IMR-90 (cell line): ENCODE measurements at regions not wholly inside any gene's neighbourhood (a gene's known extent, or its start where the extent isn't known, plus 50 kb on each side); places are given as distances from the start of the nearest gene placed in this dataset.

Experiments
- ATAC-seq: fragments of 200-7000 bp; cut with Tn5 transposase; 2 replicates; pipeline ENCODE4 v1.9.1; 2020; ENCODE audit warnings: low read depth, mild to moderate bottlenecking, moderate library complexity
- BruUV-seq: library from RNA; stranded (reverse); fragments of 400-500 nt; replicated peaks from 2 replicates; lab custom pipeline; 2021; lab: Mats Ljungman, UMichigan
- CTCF ChIA-PET: fragments of 300-600 bp; formaldehyde crosslinking; extraction: SDS; loops from one replicate; lab custom pipeline; 2021; ENCODE audit warnings: antibody characterized with exemption; lab: Yijun Ruan, JAX
- POLR2A ChIA-PET: fragments of 300-600 bp; sonication (Branson Sonifier 250); formaldehyde crosslinking; loops from one replicate; lab custom pipeline; 2022; ENCODE audit warnings: antibody characterized with exemption; ENCODE audit not compliant: unreplicated experiment; lab: Charles Lee
- DNase-seq: peaks from one replicate; pipeline ENCODE4 v3.0.0; 2013
- H2AFZ ChIP-seq: replicated peaks from 2 replicates; pipeline ENCODE3; 2013; ENCODE audit warnings: low read length, mild to moderate bottlenecking; ENCODE audit not compliant: poor library complexity
- H2AK5ac ChIP-seq: 2 replicates; pipeline ENCODE4 v1.6.1; 2013; ENCODE audit warnings: low read depth, low read length, inconsistent platforms
- H2AK9ac ChIP-seq: replicated peaks from 2 replicates; pipeline ENCODE3; 2013; ENCODE audit warnings: mild to moderate bottlenecking, low read depth, low read length, moderate library complexity; ENCODE audit not compliant: poor library complexity
- H2BK120ac ChIP-seq: 2 replicates; pipeline ENCODE4 v1.6.1; 2013; ENCODE audit warnings: low read depth, low read length, inconsistent platforms
- H2BK15ac ChIP-seq: 3 replicates; pipeline ENCODE4 v1.6.1; 2013; ENCODE audit warnings: low read depth, low read length, inconsistent platforms
- H2BK20ac ChIP-seq: 2 replicates; pipeline ENCODE4 v1.6.1; 2013; ENCODE audit warnings: low read depth, mild to moderate bottlenecking, inconsistent platforms, low read length, moderate library complexity
- H2BK5ac ChIP-seq: 2 replicates; pipeline ENCODE4 v1.6.1; 2013; ENCODE audit warnings: mild to moderate bottlenecking, low read depth, low read length, inconsistent platforms; ENCODE audit not compliant: poor library complexity, severe bottlenecking
- H3K14ac ChIP-seq: replicated peaks from 2 replicates; pipeline ENCODE4 v1.6.1; 2013; ENCODE audit warnings: low read depth, low read length, inconsistent platforms
- H3K18ac ChIP-seq: 2 replicates; pipeline ENCODE4 v1.6.1; 2013; ENCODE audit warnings: low read depth, low read length, control low read depth
- H3K23ac ChIP-seq: 2 replicates; pipeline ENCODE4 v1.6.1; 2013; ENCODE audit warnings: low read depth, low read length, inconsistent platforms
- H3K27ac ChIP-seq: 2 replicates; pipeline ENCODE4 v1.5.1; 2013; ENCODE audit warnings: mild to moderate bottlenecking, control low read depth, low read length; ENCODE audit not compliant: insufficient read depth
- H3K27me3 ChIP-seq: 2 replicates; pipeline ENCODE4 v1.6.1; 2013; ENCODE audit warnings: low read length; ENCODE audit not compliant: control insufficient read depth, insufficient read depth
- H3K36me3 ChIP-seq: 2 replicates; pipeline ENCODE4 v1.6.1; 2013; ENCODE audit warnings: low read length, mixed read lengths; ENCODE audit not compliant: control insufficient read depth, insufficient read depth
- H3K4ac ChIP-seq: 2 replicates; pipeline ENCODE4 v1.6.1; 2013; ENCODE audit warnings: low read depth, low read length, inconsistent platforms
- H3K4me1 ChIP-seq: 2 replicates; pipeline ENCODE4 v1.6.1; 2013; ENCODE audit warnings: low read length, mixed read lengths; ENCODE audit not compliant: control insufficient read depth, insufficient read depth
- H3K4me2 ChIP-seq: 2 replicates; pipeline ENCODE4 v1.6.1; 2013; ENCODE audit warnings: low read depth, mild to moderate bottlenecking, control low read depth, low read length, moderate library complexity
- H3K4me3 ChIP-seq: 2 replicates; pipeline ENCODE4 v1.5.1; 2013; ENCODE audit warnings: low read depth, mild to moderate bottlenecking, control low read depth, low read length, moderate library complexity; ENCODE audit not compliant: insufficient read depth
- H3K56ac ChIP-seq: 2 replicates; pipeline ENCODE4 v1.6.1; 2013; ENCODE audit warnings: low read length, inconsistent platforms; ENCODE audit not compliant: insufficient read depth; ENCODE audit errors: extremely low read depth
- H3K79me1 ChIP-seq, 2 experiments: 2 replicates each; pipeline ENCODE4 v1.6.1; 2013; ENCODE audit warnings: low read length in 2 of 2, inconsistent platforms in 1 of 2, low read depth in 1 of 2
- H3K9ac ChIP-seq: 2 replicates; pipeline ENCODE4 v1.6.1; 2013; ENCODE audit warnings: low read depth, low read length, control low read depth
- H3K9me1 ChIP-seq: 2 replicates; pipeline ENCODE4 v1.6.1; 2013; ENCODE audit warnings: low read length, inconsistent platforms; ENCODE audit not compliant: insufficient read depth
- H3K9me3 ChIP-seq: 2 replicates; pipeline ENCODE4 v1.6.1; 2013; ENCODE audit warnings: low read length; ENCODE audit not compliant: control insufficient read depth, insufficient read depth
- H4K20me1 ChIP-seq: 2 replicates; pipeline ENCODE4 v1.6.1; 2013; ENCODE audit warnings: low read length, inconsistent platforms; ENCODE audit not compliant: insufficient read depth
- H4K5ac ChIP-seq: 2 replicates; pipeline ENCODE4 v1.6.1; 2013; ENCODE audit warnings: mild to moderate bottlenecking, low read depth, low read length, control low read depth
- H4K8ac ChIP-seq, 2 experiments: 2 replicates each; pipeline ENCODE4 v1.6.1; 2013; ENCODE audit warnings: low read depth in 2 of 2, low read length in 2 of 2, control low read depth in 1 of 2, inconsistent platforms in 1 of 2
- H4K91ac ChIP-seq: 2 replicates; pipeline ENCODE4 v1.6.1; 2013; ENCODE audit warnings: low read depth, low read length, inconsistent platforms; ENCODE audit not compliant: insufficient read depth
- CHD1 ChIP-seq: IDR thresholded peaks from 2 replicates; pipeline ENCODE4 v1.6.1; 2012; ENCODE audit warnings: low read depth, low read length, improper control_type of control experiment
- MAFK ChIP-seq: IDR thresholded peaks from 2 replicates; pipeline ENCODE4 v1.6.1; 2012; ENCODE audit warnings: low read depth, low read length, improper control_type of control experiment
- WGBS, 2 experiments: methylation state at CpG; one replicate each; pipeline versions ENCODE4 v1.1.5 to v1.1.7; 2013; ENCODE audit warnings: missing lambda C conversion rate in 2 of 2; ENCODE audit not compliant: insufficient read length in 1 of 2; ENCODE audit errors: extremely low coverage in 2 of 2; 5-methylcytosine and 5-hydroxymethylcytosine counted together
- dilution Hi-C: fragments of 300-500 bp; cut with HindIII; formaldehyde crosslinking; loops from one replicate; pipeline ENCODE4 v1.14.3; 2018; ENCODE audit warnings: low sequenced_read_pairs; ENCODE audit not compliant: unreplicated experiment
- in situ Hi-C: fragments of 300-500 bp; cut with MboI; formaldehyde crosslinking; loops from 3 replicates; pipeline ENCODE4 v1.14.3; 2019; ENCODE audit warnings: low sequenced_read_pairs, inconsistent platforms, mixed read lengths
- intact Hi-C: fragments of 100-400 bp; cut with micrococcal nuclease; formaldehyde crosslinking; loops from 2 replicates; pipeline ENCODE4 v1.10.0; 2022

DNA sequence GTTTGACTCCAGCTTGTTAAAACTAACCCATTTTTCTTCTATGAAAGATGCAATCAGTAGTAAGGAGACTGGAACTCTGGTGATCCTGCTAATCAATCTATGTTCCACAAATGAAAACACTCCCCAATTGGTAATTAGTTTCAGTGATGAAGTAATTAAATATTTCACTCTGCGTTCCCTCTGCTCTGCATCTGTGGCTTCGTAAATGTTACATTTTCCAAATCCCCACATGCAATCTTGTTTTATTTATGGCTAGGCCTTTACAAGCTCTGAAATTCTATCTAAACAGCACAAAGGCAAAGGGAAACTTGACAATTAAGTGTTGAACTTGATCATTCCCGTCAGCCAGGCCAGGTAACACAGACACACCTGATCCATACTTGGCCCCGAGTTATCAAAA lies 231.4 kb upstream of the OSR1 start:
- Histone ChIP-seq H3K79me1 (no peaks in the 10 kb centered on the region), H3K4me1 (no peaks in the 10 kb centered on the region), H2AK5ac (no peak overlapping the region), H3K4ac (no peak overlapping the region), H3K9me1 (no peaks in the 10 kb centered on the region), H4K91ac (no peak overlapping the region), H2BK15ac (no peak overlapping the region), H2BK20ac (no peak overlapping the region), H4K5ac (no peak overlapping the region), H3K27ac (no peak overlapping the region), H2AFZ (no peak overlapping the region), H3K4me2 (no peak overlapping the region), H2BK5ac (no peak overlapping the region), H3K18ac (no peak overlapping the region), H2BK120ac (no peak overlapping the region), H3K36me3 (no peaks in the 10 kb centered on the region), H2AK9ac (no peak overlapping the region), H3K4me3 (no peak overlapping the region), H3K9ac (no peak overlapping the region), H4K8ac (no peak overlapping the region), H3K23ac (no peak overlapping the region), H3K9me3 (no peaks in the 10 kb centered on the region), H3K27me3 (peaks cover 2% of the 10 kb centered on the region; the same call in 1 of the 2 replicates), H3K14ac (no peak overlapping the region), H3K56ac (no peak overlapping the region), H4K20me1 (no peaks in the 10 kb centered on the region)
- POLR2A ChIA-PET, result no interaction called here
- TF ChIP-seq MAFK (no peak), CHD1 (no peak)
- dilution Hi-C loops, result no loop called here
- intact Hi-C loops, result no loop called here
- BruUV-seq, result no TSS peak
- in situ Hi-C loops, result no loop called here
- CTCF ChIA-PET, result no interaction called here
- no CpG with 5 or more reads among the region's 4 CpGs for WGBS, 2 experiments
- ATAC-seq, result no peak
- DNase-seq, result no peak
